Sigmoid colon (tissue), 4 donors: ENCODE measurements at regions not wholly inside any gene's neighbourhood (a gene's known extent, or its start where the extent isn't known, plus 50 kb on each side); places are given as distances from the start of the nearest gene placed in this dataset.

ENCODE experiments used
- EP300 ChIP-seq, 4 donors: sonication (generic); formaldehyde crosslinking; IDR thresholded peaks; one replicate each; pipeline ENCODE4 v1.6.1; 2017; ENCODE audit warnings: antibody characterized with exemption in 4 of 4
- POLR2A ChIP-seq, 2 donors: fragments of 450-650 bp; IDR thresholded peaks; one replicate each; pipeline ENCODE4 v1.6.1; 2016; ENCODE audit warnings: antibody characterized with exemption in 2 of 2, mild to moderate bottlenecking in 2 of 2, moderate library complexity in 2 of 2
- POLR2AphosphoS5 ChIP-seq, 4 donors: sonication (generic); formaldehyde crosslinking; IDR thresholded peaks; one replicate each; pipeline ENCODE4 v1.6.1; 2017; ENCODE audit warnings: antibody characterized with exemption in 4 of 4
- TF ChIP-seq, protein P1 (sequence below), 4 experiments: fragments of 450-650 bp in 3 of 4; fragments of 200-600 bp in 1 of 4; IDR thresholded peaks; one replicate each; pipeline ENCODE4 v1.5.1; 2016 to 2019; ENCODE audit warnings: antibody characterized with exemption in 4 of 4, mild to moderate bottlenecking in 3 of 4, moderate library complexity in 2 of 4

DNA sequence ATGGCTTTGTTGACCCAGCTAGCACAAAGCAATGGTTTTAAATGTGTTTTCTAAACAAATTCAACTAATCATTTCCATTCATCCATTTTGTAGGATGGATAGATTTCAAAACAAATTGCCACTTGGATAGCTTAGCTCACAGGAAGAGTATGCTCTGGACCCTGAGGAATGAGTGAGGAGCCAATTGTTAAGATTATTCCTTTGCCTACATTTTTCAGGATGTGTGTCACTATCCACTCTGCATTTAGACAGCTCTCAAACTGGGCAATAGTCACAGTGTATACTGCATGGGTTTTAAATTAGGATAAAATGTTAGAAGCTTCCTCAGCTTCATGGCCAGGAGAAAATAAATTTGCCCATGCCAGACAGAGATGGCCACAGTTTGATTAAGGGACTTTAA lies 605.6 kb upstream of the TEX47 start:
- no peak for TF ChIP-seq POLR2A (IDR thresholded peaks at IDR 0.05)
- TF ChIP-seq EP300 (IDR thresholded peaks at IDR 0.05) = no peak
- TF ChIP-seq, protein P1, sequence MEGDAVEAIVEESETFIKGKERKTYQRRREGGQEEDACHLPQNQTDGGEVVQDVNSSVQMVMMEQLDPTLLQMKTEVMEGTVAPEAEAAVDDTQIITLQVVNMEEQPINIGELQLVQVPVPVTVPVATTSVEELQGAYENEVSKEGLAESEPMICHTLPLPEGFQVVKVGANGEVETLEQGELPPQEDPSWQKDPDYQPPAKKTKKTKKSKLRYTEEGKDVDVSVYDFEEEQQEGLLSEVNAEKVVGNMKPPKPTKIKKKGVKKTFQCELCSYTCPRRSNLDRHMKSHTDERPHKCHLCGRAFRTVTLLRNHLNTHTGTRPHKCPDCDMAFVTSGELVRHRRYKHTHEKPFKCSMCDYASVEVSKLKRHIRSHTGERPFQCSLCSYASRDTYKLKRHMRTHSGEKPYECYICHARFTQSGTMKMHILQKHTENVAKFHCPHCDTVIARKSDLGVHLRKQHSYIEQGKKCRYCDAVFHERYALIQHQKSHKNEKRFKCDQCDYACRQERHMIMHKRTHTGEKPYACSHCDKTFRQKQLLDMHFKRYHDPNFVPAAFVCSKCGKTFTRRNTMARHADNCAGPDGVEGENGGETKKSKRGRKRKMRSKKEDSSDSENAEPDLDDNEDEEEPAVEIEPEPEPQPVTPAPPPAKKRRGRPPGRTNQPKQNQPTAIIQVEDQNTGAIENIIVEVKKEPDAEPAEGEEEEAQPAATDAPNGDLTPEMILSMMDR (IDR thresholded peaks at IDR 0.05) = no peak
- TF ChIP-seq POLR2AphosphoS5 (IDR thresholded peaks at IDR 0.05) = no peak
